LNCAP (cell line): ENCODE measurements at regions not wholly inside any gene's neighbourhood (a gene's known extent, or its start where the extent isn't known, plus 50 kb on each side); places are given as distances from the start of the nearest gene placed in this dataset.

Experiments used
- CTCF ChIP-seq: fragments of 450-650 bp; IDR thresholded peaks from 2 replicates; pipeline ENCODE4 v1.5.1; 2017; ENCODE audit warnings: mild to moderate bottlenecking

DNA sequence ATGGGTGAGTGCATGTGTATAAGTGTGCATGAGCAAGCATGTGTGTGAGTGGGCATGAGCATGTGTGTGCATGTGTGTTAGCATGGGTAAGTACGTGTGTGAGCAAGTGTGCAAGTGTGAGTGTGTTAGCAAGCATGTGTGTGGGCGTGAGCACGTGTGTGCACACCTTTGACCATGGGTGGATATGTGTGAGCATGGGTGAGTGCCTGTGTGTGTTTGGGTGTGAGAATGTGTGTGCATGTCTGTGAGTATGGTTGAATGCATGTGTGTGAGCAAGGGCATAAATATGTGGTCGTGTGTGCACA lies 84.6 kb downstream of the DLL1 start:
- no peak for TF ChIP-seq CTCF

DNA sequence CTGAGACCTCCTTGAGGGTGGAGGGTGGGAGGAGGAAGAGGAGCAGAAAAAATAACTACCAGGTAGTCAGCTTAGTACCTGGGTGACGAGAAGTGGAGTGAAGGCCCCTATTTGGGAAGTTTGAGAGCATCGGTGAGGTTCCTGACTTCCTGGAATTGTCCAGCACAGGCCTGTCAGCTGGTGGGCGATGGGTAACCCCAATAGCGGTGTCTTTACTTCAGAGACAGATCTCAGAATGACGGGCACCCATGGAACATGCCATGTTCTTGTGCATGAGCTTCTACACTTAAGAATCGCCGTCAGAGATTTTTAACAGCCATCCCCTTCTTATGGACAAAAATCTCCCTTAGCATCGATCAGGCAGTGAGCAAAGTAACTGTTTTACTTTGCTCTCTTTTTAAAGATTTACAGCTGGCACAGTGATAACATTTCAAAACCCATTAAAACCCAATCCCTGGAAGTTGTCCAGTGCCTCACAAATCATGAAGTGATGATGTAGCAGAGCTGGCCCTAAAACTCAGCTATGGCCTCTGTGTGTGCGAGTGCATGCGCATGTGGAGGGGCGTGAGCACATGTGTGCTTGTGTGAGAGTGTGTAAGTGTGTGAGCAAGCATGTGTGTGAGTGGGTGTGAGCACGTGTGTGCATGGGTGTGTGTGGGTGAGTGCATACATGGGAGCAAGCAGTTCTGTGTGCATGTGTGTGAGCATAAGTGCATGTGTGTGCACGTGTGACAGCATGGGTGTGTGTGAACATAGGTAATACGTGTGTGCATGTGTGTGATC lies 85.2 kb downstream of the DLL1 start:
- TF ChIP-seq CTCF, result no peak

GRCh38 chr6:170205126-170205525 lies 85.8 kb downstream of the DLL1 start:
- TF ChIP-seq CTCF, result no peak

DNA sequence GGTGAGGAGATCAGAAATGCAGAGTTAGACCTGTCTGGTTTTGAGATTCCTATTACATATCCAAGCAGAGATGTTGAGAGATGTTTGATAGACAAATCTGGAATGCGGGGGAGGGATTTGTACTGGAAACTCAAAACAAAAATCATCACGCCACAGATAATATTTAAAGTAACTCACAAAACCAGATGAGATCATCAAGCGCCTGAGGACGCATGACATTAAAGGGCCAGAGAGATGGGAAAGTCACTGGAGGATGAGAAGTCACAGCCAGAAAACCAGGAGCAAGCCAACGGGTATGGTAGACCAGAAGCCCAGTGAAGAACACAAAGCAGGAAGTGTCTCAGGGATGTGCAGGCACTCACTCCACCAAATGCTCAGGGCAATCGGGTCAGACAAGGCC lies 87.7 kb downstream of the DLL1 start:
- TF ChIP-seq CTCF, result no peak

DNA sequence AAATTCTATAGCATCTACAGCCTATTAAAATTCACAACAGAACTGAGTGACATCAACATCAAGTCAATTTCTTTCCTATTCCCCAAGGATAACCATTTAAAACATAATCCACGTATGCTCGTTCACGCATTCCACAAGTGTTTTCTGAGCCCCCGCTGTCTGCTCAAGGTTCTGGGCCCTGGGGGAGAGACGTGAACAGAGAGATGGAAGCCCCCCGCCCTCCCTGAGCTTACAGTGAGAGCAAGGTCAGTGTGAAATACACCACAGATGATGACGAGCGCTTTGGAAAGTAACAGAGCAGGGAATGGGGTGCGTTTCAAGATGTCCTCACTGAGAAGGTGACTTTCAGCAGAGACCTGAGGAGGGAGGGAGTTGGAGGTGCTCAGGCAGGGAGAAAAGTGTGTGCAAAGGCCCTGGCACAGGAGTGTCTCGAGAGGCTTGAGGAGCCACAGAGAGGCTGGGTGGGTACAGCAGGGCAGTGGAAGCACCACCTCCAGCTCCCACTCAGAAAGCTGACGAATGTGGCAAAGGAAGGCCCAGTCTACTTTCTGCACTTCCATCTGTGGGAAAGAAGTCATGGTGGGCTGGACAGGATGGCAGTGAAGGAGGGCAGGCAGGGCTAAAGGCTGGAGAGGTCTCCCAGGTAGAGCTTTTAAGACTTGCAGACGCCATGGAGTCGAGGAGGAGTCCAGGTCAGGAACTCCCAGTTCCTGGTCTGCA lies 88.3 kb downstream of the DLL1 start:
- TF ChIP-seq CTCF, result no peak

GRCh38 chr6:170201361-170201760 lies 89.5 kb downstream of the DLL1 start:
- TF ChIP-seq CTCF, result no peak

GRCh38 chr6:170200458-170200891 lies 90.4 kb downstream of the DLL1 start:
- TF ChIP-seq CTCF, result no peak
